Activated CD4-positive, alpha-beta T cell treated with anti-CD3 and anti-CD28 coated beads, Interleukin-2, amount 50 U/mL, for 1 hour (primary cell): ENCODE measurements at regions not wholly inside any gene's neighbourhood (a gene's known extent, or its start where the extent isn't known, plus 50 kb on each side); places are given as distances from the start of the nearest gene placed in this dataset.

ENCODE experiments used
- DNase-seq: peaks from one replicate; pipeline ENCODE4 v3.0.0-alpha.2; 2020

- DNase-seq = no peak
These were observed 399.3 kb downstream of the AJAP1 start for GRCh38 chr1:5053744-5054143.

- no peak for DNase-seq
These were observed 374.7 kb downstream of the AJAP1 start for GRCh38 chr1:5029136-5029535.

GRCh38 chr1:5012249-5012648 lies 357.8 kb downstream of the AJAP1 start:
- DNase-seq = no peak

GRCh38 chr1:5010656-5011055 lies 356.2 kb downstream of the AJAP1 start:
- no peak for DNase-seq

GRCh38 chr1:5010236-5010635 lies 355.8 kb downstream of the AJAP1 start:
- no peak for DNase-seq

GRCh38 chr1:5009376-5010065 lies 355.1 kb downstream of the AJAP1 start:
- DNase-seq = no peak

GRCh38 chr1:5005171-5005570 lies 350.8 kb downstream of the AJAP1 start:
- no peak for DNase-seq

GRCh38 chr1:5002676-5003075 lies 348.3 kb downstream of the AJAP1 start:
- no peak for DNase-seq

GRCh38 chr1:5001466-5001865 lies 347.1 kb downstream of the AJAP1 start:
- DNase-seq = no peak

- DNase-seq = no peak
These were observed 331.9 kb downstream of the AJAP1 start for GRCh38 chr1:4986306-4986705.

- DNase-seq = no peak
These were observed 330.4 kb downstream of the AJAP1 start for GRCh38 chr1:4984841-4985240.

- no peak for DNase-seq
These were observed 325.8 kb downstream of the AJAP1 start for GRCh38 chr1:4980211-4980610.

GRCh38 chr1:4978660-4979390 lies 324.4 kb downstream of the AJAP1 start:
- no peak for DNase-seq

GRCh38 chr1:4977701-4978100 lies 323.3 kb downstream of the AJAP1 start:
- DNase-seq = no peak

GRCh38 chr1:4976859-4977440 lies 322.5 kb downstream of the AJAP1 start:
- no peak for DNase-seq

GRCh38 chr1:4975856-4976255 lies 321.4 kb downstream of the AJAP1 start:
- no peak for DNase-seq

GRCh38 chr1:4974981-4975685 lies 320.7 kb downstream of the AJAP1 start:
- no peak for DNase-seq

- no peak for DNase-seq
These were observed 318.9 kb downstream of the AJAP1 start for GRCh38 chr1:4973341-4973740.

GRCh38 chr1:4972761-4973320 lies 318.4 kb downstream of the AJAP1 start:
- DNase-seq = no peak

GRCh38 chr1:4971666-4972065 lies 317.3 kb downstream of the AJAP1 start:
- DNase-seq = no peak

- no peak for DNase-seq
These were observed 316.1 kb downstream of the AJAP1 start for GRCh38 chr1:4970532-4970931.

GRCh38 chr1:4969556-4970129 lies 315.2 kb downstream of the AJAP1 start:
- DNase-seq = no peak
